Cardiac fibroblast (primary cell): ENCODE measurements at regions not wholly inside any gene's neighbourhood (a gene's known extent, or its start where the extent isn't known, plus 50 kb on each side); places are given as distances from the start of the nearest gene placed in this dataset.

Experiments
- DNase-seq, 2 donors: peaks; one replicate each; pipeline versions ENCODE4 v3.0.0 to v3.0.0-alpha.2; 2010; ENCODE audit warnings: low read depth in 2 of 2
- H3K4me3 ChIP-seq, 2 donors: replicated peaks in 1 of 2; 1 replicate in 1 of 2; 2 replicates in 1 of 2; pipeline ENCODE4 v1.5.1; 2011; ENCODE audit warnings: low read depth in 2 of 2, low read length in 2 of 2, mild to moderate bottlenecking in 2 of 2, moderate library complexity in 1 of 2
- CTCF ChIP-seq: IDR thresholded peaks from one replicate; pipeline ENCODE4 v1.5.1; 2011; ENCODE audit warnings: low read depth, mild to moderate bottlenecking, low read length, inconsistent platforms

GRCh38 chr20:18984238-18985200 lies 170.9 kb downstream of the SCP2D1 start:
- DNase-seq: no peak
- no peak for TF ChIP-seq CTCF
- H3K4me3 ChIP-seq: no peak overlapping the region

- H3K4me3 ChIP-seq: no peak overlapping the region
- no peak for DNase-seq
- TF ChIP-seq CTCF: no peak
Observed at GRCh38 chr20:18985551-18985950, 172.0 kb downstream of the SCP2D1 start.

- no peak overlapping the region for H3K4me3 ChIP-seq
- DNase-seq: no peak
- no peak for TF ChIP-seq CTCF
Observed at GRCh38 chr20:18986146-18986830, 172.7 kb downstream of the SCP2D1 start.

- no peak for TF ChIP-seq CTCF
- DNase-seq: no peak
- no peak overlapping the region for H3K4me3 ChIP-seq
Observed at GRCh38 chr20:18986895-18987580, 173.5 kb downstream of the SCP2D1 start.

- no peak overlapping the region for H3K4me3 ChIP-seq
- no peak for DNase-seq
- no peak for TF ChIP-seq CTCF
Observed at GRCh38 chr20:18987781-18988360, 174.3 kb downstream of the SCP2D1 start.

- no peak overlapping the region for H3K4me3 ChIP-seq
- TF ChIP-seq CTCF: no peak
- DNase-seq: no peak
Observed at GRCh38 chr20:18988701-18989100, 175.1 kb downstream of the SCP2D1 start.
